OCI-LY3 (cell line): ENCODE measurements at regions not wholly inside any gene's neighbourhood (a gene's known extent, or its start where the extent isn't known, plus 50 kb on each side); places are given as distances from the start of the nearest gene placed in this dataset.

Source experiments
- H2AFZ ChIP-seq: fragments of 200-600, 300-600 bp; shearing (Covaris generic); 2 replicates; pipeline ENCODE4 v1.6.0; 2014; ENCODE audit warnings: antibody characterized with exemption, low read depth, low read length
- H3K27ac ChIP-seq: fragments of 200-600, 300-600 bp; sonication (generic); 2 replicates; pipeline ENCODE4 v1.5.1; 2014; ENCODE audit warnings: mild to moderate bottlenecking, low read length, moderate library complexity, mixed read lengths
- H3K27me3 ChIP-seq: fragments of 200-600, 300-600 bp; sonication (generic); 2 replicates; pipeline ENCODE4 v1.6.1; 2014; ENCODE audit warnings: low read depth, low read length, mixed read lengths
- H3K36me3 ChIP-seq: fragments of 200-600, 300-600 bp; sonication (generic); replicated peaks from 2 replicates; pipeline ENCODE3; 2014; ENCODE audit warnings: low read depth, low read length, mixed read lengths
- H3K4me1 ChIP-seq: fragments of 300-600, 200-600 bp; sonication (generic); 2 replicates; pipeline ENCODE4 v1.6.1; 2014; ENCODE audit warnings: low read length, mixed read lengths
- H3K4me2 ChIP-seq: fragments of 200-600, 300-600 bp; sonication (generic); 2 replicates; pipeline ENCODE4 v1.6.1; 2014; ENCODE audit warnings: low read length, mixed read lengths
- H3K4me3 ChIP-seq: fragments of 300-600, 200-600 bp; sonication (generic); 2 replicates; pipeline ENCODE4 v1.5.1; 2014; ENCODE audit warnings: antibody characterized with exemption, mild to moderate bottlenecking, low read length, moderate library complexity
- H3K79me2 ChIP-seq: fragments of 300-600, 200-600 bp; shearing (Covaris generic); 2 replicates; pipeline ENCODE4 v1.6.1; 2014; ENCODE audit warnings: mild to moderate bottlenecking, low read length, mixed read lengths
- H3K9ac ChIP-seq: fragments of 300-600, 200-600 bp; shearing (Covaris generic); 2 replicates; pipeline ENCODE4 v1.6.0; 2014; ENCODE audit warnings: mild to moderate bottlenecking, low read length, moderate library complexity
- H3K9me3 ChIP-seq: fragments of 200-600, 300-600 bp; shearing (Covaris generic); 2 replicates; pipeline ENCODE4 v1.6.1; 2014; ENCODE audit warnings: low read length, mixed read lengths; ENCODE audit not compliant: insufficient read depth
- H4K20me1 ChIP-seq: fragments of 200-600, 300-600 bp; sonication (generic); 2 replicates; pipeline ENCODE4 v1.6.1; 2016; ENCODE audit warnings: low read length, mixed read lengths; ENCODE audit not compliant: insufficient read depth
- CTCF ChIP-seq: fragments of 200-600, 300-600 bp; sonication (generic); IDR thresholded peaks from 2 replicates; pipeline ENCODE4 v1.5.1; 2014; ENCODE audit warnings: antibody characterized with exemption, low read length, low read depth
- EZH2phosphoT487 ChIP-seq: fragments of 200-600 bp; shearing (Covaris generic); IDR thresholded peaks from 2 replicates; pipeline ENCODE4 v1.6.1; 2018; ENCODE audit warnings: antibody characterized with exemption, mixed run types, low read depth

GRCh38 chrX:109873574-109873973 is 129.3 kb upstream of the TMEM164 start:
- Histone ChIP-seq H4K20me1 (no peaks in the 10 kb centered on the region), H3K9ac (no peak overlapping the region), H3K27me3 (no peaks in the 10 kb centered on the region), H2AFZ (no peak overlapping the region), H3K4me3 (no peak overlapping the region), H3K9me3 (no peaks in the 10 kb centered on the region), H3K4me2 (no peak overlapping the region), H3K27ac (no peak overlapping the region), H3K79me2 (no peaks in the 10 kb centered on the region), H3K4me1 (peaks cover 13% of the 10 kb centered on the region), H3K36me3 (no peaks in the 10 kb centered on the region)
- TF ChIP-seq EZH2phosphoT487 (no peak), CTCF (no peak)

- Histone ChIP-seq H3K79me2 (no peaks in the 10 kb centered on the region), H3K4me3 (no peak overlapping the region), H3K4me2 (no peak overlapping the region), H3K27me3 (no peaks in the 10 kb centered on the region), H3K27ac (no peak overlapping the region), H3K4me1 (peaks cover 17% of the 10 kb centered on the region), H3K36me3 (no peaks in the 10 kb centered on the region), H3K9ac (no peak overlapping the region), H2AFZ (no peak overlapping the region), H3K9me3 (no peaks in the 10 kb centered on the region), H4K20me1 (no peaks in the 10 kb centered on the region)
- TF ChIP-seq EZH2phosphoT487 (no peak), CTCF (no peak)
Measured at GRCh38 chrX:109873983-109874382, 128.9 kb upstream of the TMEM164 start.

- Histone ChIP-seq H3K9me3 (no peaks in the 10 kb centered on the region), H3K79me2 (no peaks in the 10 kb centered on the region), H3K4me3 (no peak overlapping the region), H3K27ac (no peak overlapping the region), H2AFZ (no peak overlapping the region), H4K20me1 (no peaks in the 10 kb centered on the region), H3K4me2 (no peak overlapping the region), H3K36me3 (no peaks in the 10 kb centered on the region), H3K4me1 (peaks cover 22% of the 10 kb centered on the region), H3K9ac (no peak overlapping the region), H3K27me3 (no peaks in the 10 kb centered on the region)
- TF ChIP-seq CTCF (no peak), EZH2phosphoT487 (no peak)
Measured at GRCh38 chrX:109874548-109874947, 128.4 kb upstream of the TMEM164 start.

- Histone ChIP-seq H3K4me2 (no peak overlapping the region), H3K27me3 (no peaks in the 10 kb centered on the region)
Measured at GRCh38 chrX:109875831-109876230, 127.1 kb upstream of the TMEM164 start.

More at GRCh38 chrX:109875831-109876230, 127.1 kb upstream of the TMEM164 start:
- no peak overlapping the region for H2AFZ ChIP-seq
- H3K27ac ChIP-seq = no peak overlapping the region
- H4K20me1 ChIP-seq = no peaks in the 10 kb centered on the region
- H3K9ac ChIP-seq = no peak overlapping the region
- H3K79me2 ChIP-seq = no peaks in the 10 kb centered on the region
- H3K9me3 ChIP-seq = no peaks in the 10 kb centered on the region
- no peak overlapping the region for H3K4me3 ChIP-seq
- H3K36me3 ChIP-seq = no peaks in the 10 kb centered on the region
- peaks cover 35% of the 10 kb centered on the region for H3K4me1 ChIP-seq
- TF ChIP-seq EZH2phosphoT487 (no peak), CTCF (no peak)
